HCT116 (cell line): ENCODE measurements at regions not wholly inside any gene's neighbourhood (a gene's known extent, or its start where the extent isn't known, plus 50 kb on each side); places are given as distances from the start of the nearest gene placed in this dataset.

Experiments used
- ATAC-seq: fragments of 200-7000 bp; cut with Tn5 transposase; 2 replicates; pipeline ENCODE4 v1.9.1; 2020; ENCODE audit warnings: mild to moderate bottlenecking, moderate library complexity
- BruUV-seq: library from RNA; stranded (reverse); fragments of 400-500 nt; replicated peaks from 2 replicates; lab custom pipeline; 2021; lab: Mats Ljungman, UMichigan
- CTCF ChIA-PET: fragments of 300-600 bp; sonication (Branson Sonifier 250); formaldehyde crosslinking; loops from one replicate; lab custom pipeline; 2021; ENCODE audit warnings: antibody characterized with exemption; lab: Charles Lee
- POLR2A ChIA-PET: fragments of 300-600, 350-600 bp; sonication (Branson Sonifier 250); formaldehyde crosslinking; loops from one replicate; lab custom pipeline; 2021; ENCODE audit warnings: antibody characterized with exemption; lab: Charles Lee
- RAD21 ChIA-PET, 2 experiments: fragments of 300-600 bp; sonication (Branson Sonifier 250); formaldehyde crosslinking; loops; one replicate each; lab custom pipeline; 2023; ENCODE audit warnings: low total read pairs in 2 of 2; ENCODE audit not compliant: uncharacterized antibody in 2 of 2, unreplicated experiment in 2 of 2, low non-redundant PET in 1 of 2; lab: Charles Lee
- DNase-seq: peaks from one replicate; pipeline ENCODE4 v3.0.0-alpha.2; 2010; ENCODE audit warnings: low read depth, low spot score
- H2AFZ ChIP-seq: fragments of 200-600 bp; shearing (Covaris generic), sonication (generic); 2 replicates; pipeline ENCODE4 v1.6.1; 2017; ENCODE audit warnings: low read depth, mixed run types, mixed read lengths, antibody characterized with exemption, low read length; ENCODE audit not compliant: poor library complexity, severe bottlenecking
- H3K27ac ChIP-seq: 2 replicates; pipeline ENCODE4 v1.5.1; 2012; ENCODE audit warnings: low read depth, low read length
- H3K27me3 ChIP-seq: fragments of 200-600 bp; sonication (generic); 2 replicates; pipeline ENCODE4 v1.6.1; 2016; ENCODE audit warnings: mixed run types, low read length, mixed read lengths; ENCODE audit not compliant: insufficient read depth
- H3K36me3 ChIP-seq, 2 experiments: fragments of 200-500 bp in 1 of 2; fragments of 200-600 bp in 1 of 2; sonication (Bioruptor generic) in 1 of 2; sonication (generic) in 1 of 2; 2 replicates each; pipeline versions ENCODE4 v1.5.1 to v1.6.1; 2014 to 2016; ENCODE audit warnings: low read length in 2 of 2, inconsistent platforms in 1 of 2, mixed read lengths in 1 of 2, mixed run types in 1 of 2; ENCODE audit not compliant: insufficient read depth in 2 of 2, control insufficient read depth in 1 of 2
- H3K4me1 ChIP-seq, 2 experiments: fragments of 200-600 bp in 1 of 2; sonication (generic) in 1 of 2; 2 replicates each; pipeline versions ENCODE4 v1.5.1 to v1.6.1; 2012 to 2017; ENCODE audit warnings: low read length in 2 of 2, inconsistent platforms in 1 of 2, mild to moderate bottlenecking in 1 of 2, mixed read lengths in 1 of 2, mixed run types in 1 of 2, moderate library complexity in 1 of 2; ENCODE audit not compliant: insufficient read depth in 2 of 2, control insufficient read depth in 1 of 2
- H3K4me2 ChIP-seq: fragments of 200-600 bp; sonication (generic); 2 replicates; pipeline ENCODE4 v1.6.1; 2017; ENCODE audit warnings: mixed run types, low read length, mixed read lengths
- H3K4me3 ChIP-seq, 2 experiments: fragments of 200-600 bp in 1 of 2; sonication (generic) in 1 of 2; replicated peaks in 1 of 2; 2 replicates each; pipeline ENCODE4 v1.5.1; 2011 to 2016; ENCODE audit warnings: low read length in 2 of 2, control low read depth in 1 of 2, low read depth in 1 of 2, mild to moderate bottlenecking in 1 of 2, mixed read lengths in 1 of 2, mixed run types in 1 of 2
- H3K79me2 ChIP-seq: fragments of 200-600 bp; sonication (generic); 2 replicates; pipeline ENCODE4 v1.6.1; 2017; ENCODE audit warnings: mild to moderate bottlenecking, mixed run types, low read length, moderate library complexity, mixed read lengths; ENCODE audit not compliant: insufficient read depth
- H3K9ac ChIP-seq: fragments of 200-600 bp; sonication (generic); 2 replicates; pipeline ENCODE4 v1.6.1; 2016; ENCODE audit warnings: low read length, mixed read lengths
- H3K9me2 ChIP-seq: fragments of 200-600 bp; sonication (generic), shearing (Covaris generic); 2 replicates; pipeline ENCODE4 v1.6.1; 2017; ENCODE audit warnings: mixed run types, mild to moderate bottlenecking, moderate library complexity; ENCODE audit not compliant: insufficient read depth
- H3K9me3 ChIP-seq, 2 experiments: fragments of 200-500 bp in 1 of 2; fragments of 200-600 bp in 1 of 2; sonication (Bioruptor generic) in 1 of 2; sonication (generic) in 1 of 2; 2 replicates each; pipeline ENCODE4 v1.6.1; 2014 to 2017; ENCODE audit warnings: low read length in 2 of 2, mixed read lengths in 2 of 2, inconsistent platforms in 1 of 2, low read depth in 1 of 2, mild to moderate bottlenecking in 1 of 2, mixed run types in 1 of 2, moderate library complexity in 1 of 2; ENCODE audit not compliant: control insufficient read depth in 1 of 2, insufficient read depth in 1 of 2
- H4K20me1 ChIP-seq: fragments of 200-600 bp; sonication (generic), shearing (Covaris generic); 2 replicates; pipeline ENCODE4 v1.6.1; 2017; ENCODE audit warnings: mixed run types, mild to moderate bottlenecking, moderate library complexity; ENCODE audit not compliant: insufficient read depth
- ATF3 ChIP-seq: IDR thresholded peaks from 2 replicates; pipeline ENCODE4 v1.6.1; 2012
- EGR1 ChIP-seq: IDR thresholded peaks from 2 replicates; pipeline ENCODE4 v1.6.1; 2012; ENCODE audit warnings: low read depth
- ELF1 ChIP-seq: IDR thresholded peaks from 2 replicates; pipeline ENCODE4 v1.6.1; 2012; ENCODE audit warnings: low read depth, borderline replicate concordance
- EZH2 ChIP-seq: fragments of 200-600 bp; sonication (generic); IDR thresholded peaks from 2 replicates; pipeline ENCODE4 v1.6.1; 2017; ENCODE audit warnings: antibody characterized with exemption, mixed run types
- FOSL1 ChIP-seq: IDR thresholded peaks from 2 replicates; pipeline ENCODE4 v1.6.1; 2012; ENCODE audit warnings: low read depth
- JUND ChIP-seq: IDR thresholded peaks from 2 replicates; pipeline ENCODE4 v1.6.1; 2012
- POLR2AphosphoS5 ChIP-seq: IDR thresholded peaks from 2 replicates; pipeline ENCODE4 v1.6.1; 2011; ENCODE audit warnings: mild to moderate bottlenecking, low read depth, low read length, moderate library complexity
- RAD21 ChIP-seq: IDR thresholded peaks from 2 replicates; pipeline ENCODE4 v1.6.1; 2012; ENCODE audit warnings: low read depth, mild to moderate bottlenecking
- SP1 ChIP-seq: IDR thresholded peaks from 2 replicates; pipeline ENCODE4 v1.6.1; 2012; ENCODE audit warnings: low read depth
- YY1 ChIP-seq: IDR thresholded peaks from 2 replicates; pipeline ENCODE4 v1.6.1; 2011; ENCODE audit warnings: low read length, low read depth, moderate library complexity, mild to moderate bottlenecking; ENCODE audit not compliant: insufficient replicate concordance; ENCODE audit errors: extremely low read depth
- ZFX ChIP-seq: fragments of 450-650 bp; IDR thresholded peaks from 2 replicates; pipeline ENCODE4 v1.6.1; 2017
- intact Hi-C: fragments of 100-400 bp; cut with micrococcal nuclease; formaldehyde crosslinking; loops from 2 replicates; pipeline ENCODE4 v1.10.0; 2022
- TF ChIP-seq, protein P1 (sequence below): IDR thresholded peaks from 2 replicates; pipeline ENCODE4 v1.6.1; 2011; ENCODE audit warnings: mild to moderate bottlenecking, low read length, moderate library complexity; ENCODE audit not compliant: insufficient replicate concordance; ENCODE audit errors: extremely low read depth

- intact Hi-C loops, result no loop called here
- Histone ChIP-seq H2AFZ (peak overlapping the region; percentile 60), H3K9me3 (no peaks in the 10 kb centered on the region), H3K4me1 (no peaks in the 10 kb centered on the region), H3K27me3 (no peaks in the 10 kb centered on the region), H4K20me1 (no peaks in the 10 kb centered on the region), H3K9me2 (no peaks in the 10 kb centered on the region), H3K4me2 (no peak overlapping the region), H3K36me3 (no peaks in the 10 kb centered on the region), H3K9ac (no peak overlapping the region), H3K27ac (no peak overlapping the region), H3K4me3 (no peak overlapping the region), H3K79me2 (no peaks in the 10 kb centered on the region)
- ChIA-PET CTCF (no interaction called here), RAD21 (no interaction called here), POLR2A (no interaction called here)
- no peak for ATAC-seq
- no peak for DNase-seq
- BruUV-seq, result no TSS peak
- TF ChIP-seq YY1 (no peak), POLR2AphosphoS5 (no peak), JUND (no peak), FOSL1 (no peak), EGR1 (no peak), ATF3 (no peak), EZH2 (no peak), RAD21 (no peak), ELF1 (no peak), ZFX (no peak), SP1 (no peak)
- TF ChIP-seq, protein P1, sequence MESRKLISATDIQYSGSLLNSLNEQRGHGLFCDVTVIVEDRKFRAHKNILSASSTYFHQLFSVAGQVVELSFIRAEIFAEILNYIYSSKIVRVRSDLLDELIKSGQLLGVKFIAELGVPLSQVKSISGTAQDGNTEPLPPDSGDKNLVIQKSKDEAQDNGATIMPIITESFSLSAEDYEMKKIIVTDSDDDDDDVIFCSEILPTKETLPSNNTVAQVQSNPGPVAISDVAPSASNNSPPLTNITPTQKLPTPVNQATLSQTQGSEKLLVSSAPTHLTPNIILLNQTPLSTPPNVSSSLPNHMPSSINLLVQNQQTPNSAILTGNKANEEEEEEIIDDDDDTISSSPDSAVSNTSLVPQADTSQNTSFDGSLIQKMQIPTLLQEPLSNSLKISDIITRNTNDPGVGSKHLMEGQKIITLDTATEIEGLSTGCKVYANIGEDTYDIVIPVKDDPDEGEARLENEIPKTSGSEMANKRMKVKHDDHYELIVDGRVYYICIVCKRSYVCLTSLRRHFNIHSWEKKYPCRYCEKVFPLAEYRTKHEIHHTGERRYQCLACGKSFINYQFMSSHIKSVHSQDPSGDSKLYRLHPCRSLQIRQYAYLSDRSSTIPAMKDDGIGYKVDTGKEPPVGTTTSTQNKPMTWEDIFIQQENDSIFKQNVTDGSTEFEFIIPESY, result no peak
Measured at GRCh38 chr12:74945771-74946198, 263.9 kb downstream of the KCNC2 start.
